Astrocyte (in vitro differentiated cells and primary cell): ENCODE measurements at regions not wholly inside any gene's neighbourhood (a gene's known extent, or its start where the extent isn't known, plus 50 kb on each side); places are given as distances from the start of the nearest gene placed in this dataset.

ENCODE experiments used
- DNase-seq: peaks from one replicate; pipeline ENCODE4 v3.0.0-alpha.2; 2010; ENCODE audit warnings: low read depth
- FAIRE-seq: peaks from 2 replicates; lab custom pipeline; 2011; peaks lifted over from hg19 to GRCh38; lab: Jason Lieb, UNC
- H2AFZ ChIP-seq: 2 replicates; pipeline ENCODE4 v1.6.0; 2012; ENCODE audit warnings: low read depth, low read length, inconsistent platforms
- H3K27ac ChIP-seq: 2 replicates; pipeline ENCODE4 v1.5.1; 2011; ENCODE audit warnings: low read depth, low read length, inconsistent platforms
- H3K27me3 ChIP-seq: 2 replicates; pipeline ENCODE4 v1.6.0; 2011; ENCODE audit warnings: low read length, inconsistent platforms; ENCODE audit not compliant: insufficient read depth
- H3K36me3 ChIP-seq: 2 replicates; pipeline ENCODE4 v1.5.1; 2011; ENCODE audit warnings: low read length, inconsistent platforms; ENCODE audit not compliant: insufficient read depth
- H3K4me1 ChIP-seq: 2 replicates; pipeline ENCODE4 v1.5.1; 2011; ENCODE audit warnings: low read length, inconsistent platforms; ENCODE audit not compliant: insufficient read depth
- H3K4me2 ChIP-seq: 2 replicates; pipeline ENCODE4 v1.6.0; 2012; ENCODE audit warnings: low read length, inconsistent platforms
- H3K4me3 ChIP-seq: 2 replicates; pipeline ENCODE4 v1.5.1; 2011; ENCODE audit warnings: low read depth, mild to moderate bottlenecking, low read length, inconsistent platforms; ENCODE audit not compliant: insufficient read depth
- H3K79me2 ChIP-seq: 2 replicates; pipeline ENCODE4 v1.6.0; 2012; ENCODE audit warnings: mild to moderate bottlenecking, low read length, inconsistent platforms; ENCODE audit not compliant: insufficient read depth
- H3K9ac ChIP-seq: 2 replicates; pipeline ENCODE4 v1.6.0; 2012; ENCODE audit warnings: mild to moderate bottlenecking, low read length, inconsistent platforms
- H3K9me3 ChIP-seq: 2 replicates; pipeline ENCODE4 v1.5.1; 2012; ENCODE audit warnings: low read depth, mild to moderate bottlenecking, low read length, inconsistent platforms; ENCODE audit not compliant: insufficient read depth
- H4K20me1 ChIP-seq: 2 replicates; pipeline ENCODE4 v1.6.0; 2012; ENCODE audit warnings: low read length, inconsistent platforms; ENCODE audit not compliant: insufficient read depth
- H3K27ac Mint-ChIP-seq: one replicate; pipeline ENCODE4 v1.8.0; 2021; ENCODE audit warnings: mild to moderate bottlenecking, mixed read lengths; ENCODE audit not compliant: unreplicated experiment
- H3K27me3 Mint-ChIP-seq: one replicate; pipeline ENCODE4 v1.8.0; 2021; ENCODE audit warnings: low read depth, mixed read lengths; ENCODE audit not compliant: unreplicated experiment
- H3K36me3 Mint-ChIP-seq: one replicate; pipeline ENCODE4 v1.8.0; 2021; ENCODE audit warnings: low read depth, mixed read lengths; ENCODE audit not compliant: unreplicated experiment
- H3K4me1 Mint-ChIP-seq: one replicate; pipeline ENCODE4 v1.8.0; 2021; ENCODE audit warnings: low read depth, mixed read lengths; ENCODE audit not compliant: unreplicated experiment
- H3K4me3 Mint-ChIP-seq: one replicate; pipeline ENCODE4 v1.8.0; 2021; ENCODE audit warnings: mild to moderate bottlenecking, moderate library complexity, mixed read lengths; ENCODE audit not compliant: unreplicated experiment
- H3K9me3 Mint-ChIP-seq: one replicate; pipeline ENCODE4 v1.8.0; 2021; ENCODE audit warnings: mild to moderate bottlenecking, mixed read lengths; ENCODE audit not compliant: unreplicated experiment
- CTCF ChIP-seq: IDR thresholded peaks from 2 replicates; pipeline ENCODE4 v1.5.1; 2011; ENCODE audit warnings: low read depth, mild to moderate bottlenecking, inconsistent platforms, low read length, moderate library complexity; ENCODE audit not compliant: insufficient read depth
- EZH2 ChIP-seq: IDR thresholded peaks from 2 replicates; pipeline ENCODE4 v1.6.1; 2012; ENCODE audit warnings: mild to moderate bottlenecking, low read length, inconsistent platforms; ENCODE audit not compliant: insufficient read depth

GRCh38 chr3:67788396-67788795 is 134.0 kb upstream of the SUCLG2 start:
- no peaks in the 10 kb centered on the region for H3K27me3 Mint-ChIP-seq
- H3K36me3 ChIP-seq: no peaks in the 10 kb centered on the region
- no peak overlapping the region for H3K9ac ChIP-seq
- H3K27me3 ChIP-seq: no peaks in the 10 kb centered on the region
- TF ChIP-seq EZH2 (no peak), CTCF (no peak)
- no peak overlapping the region for H3K4me2 ChIP-seq
- H3K27ac Mint-ChIP-seq: no peak overlapping the region
- no peaks in the 10 kb centered on the region for H4K20me1 ChIP-seq
- FAIRE-seq (no peak), DNase-seq (no peak)
- no peaks in the 10 kb centered on the region for H3K36me3 Mint-ChIP-seq
- H3K9me3 ChIP-seq: no peaks in the 10 kb centered on the region
- H3K9me3 Mint-ChIP-seq: peaks cover 6% of the 10 kb centered on the region
- no peak overlapping the region for H3K4me3 ChIP-seq
- no peaks in the 10 kb centered on the region for H3K4me1 ChIP-seq
- no peak overlapping the region for H3K4me3 Mint-ChIP-seq
- H3K4me1 Mint-ChIP-seq: no peaks in the 10 kb centered on the region
- H3K27ac ChIP-seq: no peak overlapping the region
- no peak overlapping the region for H2AFZ ChIP-seq
- no peaks in the 10 kb centered on the region for H3K79me2 ChIP-seq

GRCh38 chr3:67783281-67784250 is 129.2 kb upstream of the SUCLG2 start:
- H3K79me2 ChIP-seq: no peaks in the 10 kb centered on the region
- no peaks in the 10 kb centered on the region for H3K27me3 ChIP-seq
- Mint-ChIP-seq H3K4me1 (no peaks in the 10 kb centered on the region), H3K27me3 (no peaks in the 10 kb centered on the region), H3K4me3 (no peak overlapping the region), H3K9me3 (peaks cover 12% of the 10 kb centered on the region), H3K36me3 (no peaks in the 10 kb centered on the region), H3K27ac (no peak overlapping the region)
- H3K4me2 ChIP-seq: no peak overlapping the region
- no peaks in the 10 kb centered on the region for H3K4me1 ChIP-seq
- no peak overlapping the region for H3K27ac ChIP-seq
- no peaks in the 10 kb centered on the region for H4K20me1 ChIP-seq
- DNase-seq (no peak), FAIRE-seq (no peak)
- TF ChIP-seq CTCF (no peak), EZH2 (no peak)
- H3K9ac ChIP-seq: no peak overlapping the region
- H3K4me3 ChIP-seq: no peak overlapping the region
- H3K36me3 ChIP-seq: no peaks in the 10 kb centered on the region
- H3K9me3 ChIP-seq: no peaks in the 10 kb centered on the region
- H2AFZ ChIP-seq: no peak overlapping the region

- Mint-ChIP-seq H3K27me3 (no peaks in the 10 kb centered on the region), H3K4me1 (no peaks in the 10 kb centered on the region), H3K27ac (no peak overlapping the region), H3K4me3 (no peak overlapping the region), H3K36me3 (no peaks in the 10 kb centered on the region), H3K9me3 (peaks cover 16% of the 10 kb centered on the region)
- Histone ChIP-seq H3K4me1 (no peaks in the 10 kb centered on the region), H3K27me3 (no peaks in the 10 kb centered on the region), H3K79me2 (no peaks in the 10 kb centered on the region), H3K4me3 (no peak overlapping the region), H3K27ac (no peak overlapping the region), H3K9me3 (no peaks in the 10 kb centered on the region), H4K20me1 (no peaks in the 10 kb centered on the region), H3K9ac (no peak overlapping the region), H3K4me2 (no peak overlapping the region), H2AFZ (no peak overlapping the region), H3K36me3 (no peaks in the 10 kb centered on the region)
- TF ChIP-seq EZH2 (no peak), CTCF (no peak)
- DNase-seq (no peak), FAIRE-seq (no peak)
These were observed 127.5 kb upstream of the SUCLG2 start for GRCh38 chr3:67781871-67782270.
